Activated CD4-positive, alpha-beta memory T cell treated with anti-CD3 and anti-CD28 coated beads, Interleukin-2, amount 10 ng/mL, durations not matched to agents 7 days and 5 days (primary cell): ENCODE measurements at regions not wholly inside any gene's neighbourhood (a gene's known extent, or its start where the extent isn't known, plus 50 kb on each side); places are given as distances from the start of the nearest gene placed in this dataset.

ENCODE experiments used
- CTCF ChIA-PET: fragments of 350-600 bp; sonication (Branson Sonifier 250); formaldehyde crosslinking; loops from one replicate; lab custom pipeline; 2021; ENCODE audit warnings: antibody characterized with exemption, inconsistent platforms; lab: Charles Lee
- POLR2A ChIA-PET: fragments of 350-600 bp; sonication (Branson Sonifier 250); formaldehyde crosslinking; loops from one replicate; lab custom pipeline; 2021; ENCODE audit warnings: antibody characterized with exemption; lab: Charles Lee
- DNase-seq: peaks from one replicate; pipeline ENCODE4 v3.0.0-alpha.2; 2020
- H3K27ac Mint-ChIP-seq: one replicate; pipeline ENCODE4 v1.8.0; 2021; ENCODE audit warnings: mild to moderate bottlenecking, mixed read lengths
- H3K27me3 Mint-ChIP-seq: one replicate; pipeline ENCODE4 v1.8.0; 2021; ENCODE audit warnings: mixed read lengths
- H3K36me3 Mint-ChIP-seq: one replicate; pipeline ENCODE4 v1.8.0; 2021; ENCODE audit warnings: low read depth, mixed read lengths
- H3K4me1 Mint-ChIP-seq: one replicate; pipeline ENCODE4 v1.8.0; 2021; ENCODE audit warnings: mixed read lengths
- H3K4me3 Mint-ChIP-seq: one replicate; pipeline ENCODE4 v1.8.0; 2021; ENCODE audit warnings: mild to moderate bottlenecking, mixed read lengths
- H3K9me3 Mint-ChIP-seq: one replicate; pipeline ENCODE4 v1.8.0; 2021; ENCODE audit warnings: mixed read lengths

GRCh38 chr5:74216012-74216411, 424.5 kb downstream of the ENC1 start:
- CTCF ChIA-PET, result no interaction called here
- Mint-ChIP-seq H3K36me3 (no peaks in the 10 kb centered on the region), H3K27ac (no peak overlapping the region), H3K27me3 (peaks cover 19% of the 10 kb centered on the region), H3K4me1 (no peaks in the 10 kb centered on the region), H3K9me3 (no peaks in the 10 kb centered on the region), H3K4me3 (no peak overlapping the region)
- no peak for DNase-seq
- POLR2A ChIA-PET, result no interaction called here

- H3K4me1 Mint-ChIP-seq, result no peaks in the 10 kb centered on the region
- POLR2A ChIA-PET, result no interaction called here
Observed at GRCh38 chr5:74212336-74212735, 428.2 kb downstream of the ENC1 start.

GRCh38 chr5:74209571-74209970, 431.0 kb downstream of the ENC1 start:
- no peak for DNase-seq
- ChIA-PET CTCF (no interaction called here), POLR2A (no interaction called here)
- no peak overlapping the region for H3K4me3 Mint-ChIP-seq
- H3K9me3 Mint-ChIP-seq, result no peaks in the 10 kb centered on the region
- H3K27me3 Mint-ChIP-seq, result peaks cover 15% of the 10 kb centered on the region
- H3K4me1 Mint-ChIP-seq, result no peaks in the 10 kb centered on the region
- no peak overlapping the region for H3K27ac Mint-ChIP-seq
- H3K36me3 Mint-ChIP-seq, result no peaks in the 10 kb centered on the region

More at GRCh38 chr5:74212336-74212735, 428.2 kb downstream of the ENC1 start:
- no peak overlapping the region for H3K4me3 Mint-ChIP-seq
- no peak overlapping the region for H3K27ac Mint-ChIP-seq
- no peaks in the 10 kb centered on the region for H3K9me3 Mint-ChIP-seq
- CTCF ChIA-PET, result no interaction called here
- H3K36me3 Mint-ChIP-seq, result no peaks in the 10 kb centered on the region
- H3K27me3 Mint-ChIP-seq, result peaks cover 22% of the 10 kb centered on the region
- no peak for DNase-seq

GRCh38 chr5:74206579-74207550, 433.7 kb downstream of the ENC1 start:
- CTCF ChIA-PET, result no interaction called here
- Mint-ChIP-seq H3K36me3 (no peaks in the 10 kb centered on the region), H3K4me3 (no peak overlapping the region), H3K9me3 (no peaks in the 10 kb centered on the region), H3K4me1 (peaks cover 6% of the 10 kb centered on the region), H3K27me3 (peaks cover 15% of the 10 kb centered on the region), H3K27ac (no peak overlapping the region)
- no peak for DNase-seq
- POLR2A ChIA-PET, result no interaction called here

GRCh38 chr5:74205767-74206578, 434.6 kb downstream of the ENC1 start:
- H3K27ac Mint-ChIP-seq, result no peak overlapping the region
- H3K27me3 Mint-ChIP-seq, result peaks cover 15% of the 10 kb centered on the region
- peaks cover 12% of the 10 kb centered on the region for H3K4me1 Mint-ChIP-seq
- POLR2A ChIA-PET, result no interaction called here
- H3K9me3 Mint-ChIP-seq, result no peaks in the 10 kb centered on the region
- H3K4me3 Mint-ChIP-seq, result no peak overlapping the region
- CTCF ChIA-PET, result no interaction called here
- DNase-seq, result no peak
- no peaks in the 10 kb centered on the region for H3K36me3 Mint-ChIP-seq

GRCh38 chr5:74201334-74202081, 439.0 kb downstream of the ENC1 start:
- CTCF ChIA-PET, result no interaction called here
- Mint-ChIP-seq H3K4me3 (no peak overlapping the region), H3K36me3 (no peaks in the 10 kb centered on the region), H3K27ac (no peak overlapping the region), H3K4me1 (peaks cover 20% of the 10 kb centered on the region), H3K9me3 (no peaks in the 10 kb centered on the region), H3K27me3 (peaks cover 4% of the 10 kb centered on the region)
- no peak for DNase-seq
- POLR2A ChIA-PET, result no interaction called here

- Mint-ChIP-seq H3K27me3 (peaks cover 8% of the 10 kb centered on the region), H3K27ac (no peak overlapping the region), H3K36me3 (no peaks in the 10 kb centered on the region), H3K4me1 (peaks cover 20% of the 10 kb centered on the region), H3K4me3 (no peak overlapping the region), H3K9me3 (no peaks in the 10 kb centered on the region)
- DNase-seq, result no peak
- ChIA-PET CTCF (no interaction called here), POLR2A (no interaction called here)
Observed at GRCh38 chr5:74200560-74200959, 440.0 kb downstream of the ENC1 start.

- H3K27ac Mint-ChIP-seq, result no peak overlapping the region
Observed at GRCh38 chr5:74199436-74200210, 440.9 kb downstream of the ENC1 start.

GRCh38 chr5:74199005-74199404, 441.5 kb downstream of the ENC1 start:
- Mint-ChIP-seq H3K9me3 (no peaks in the 10 kb centered on the region), H3K4me3 (no peak overlapping the region), H3K36me3 (no peaks in the 10 kb centered on the region), H3K4me1 (peaks cover 20% of the 10 kb centered on the region), H3K27ac (no peak overlapping the region), H3K27me3 (peaks cover 9% of the 10 kb centered on the region)
- POLR2A ChIA-PET, result no interaction called here
- DNase-seq, result no peak
- CTCF ChIA-PET, result no interaction called here

More at GRCh38 chr5:74199436-74200210, 440.9 kb downstream of the ENC1 start:
- Mint-ChIP-seq H3K4me3 (no peak overlapping the region), H3K9me3 (no peaks in the 10 kb centered on the region), H3K27me3 (peaks cover 9% of the 10 kb centered on the region), H3K36me3 (no peaks in the 10 kb centered on the region), H3K4me1 (peaks cover 20% of the 10 kb centered on the region)
- ChIA-PET CTCF (no interaction called here), POLR2A (no interaction called here)
- no peak for DNase-seq

GRCh38 chr5:74198156-74198555, 442.4 kb downstream of the ENC1 start:
- Mint-ChIP-seq H3K27me3 (peaks cover 9% of the 10 kb centered on the region), H3K4me3 (no peak overlapping the region), H3K9me3 (no peaks in the 10 kb centered on the region)

GRCh38 chr5:74196233-74196632, 444.3 kb downstream of the ENC1 start:
- H3K36me3 Mint-ChIP-seq, result no peaks in the 10 kb centered on the region
- peaks cover 14% of the 10 kb centered on the region for H3K27me3 Mint-ChIP-seq
- H3K4me1 Mint-ChIP-seq, result peaks cover 8% of the 10 kb centered on the region
- ChIA-PET POLR2A (no interaction called here), CTCF (no interaction called here)
- no peaks in the 10 kb centered on the region for H3K9me3 Mint-ChIP-seq
- H3K4me3 Mint-ChIP-seq, result no peak overlapping the region
- no peak overlapping the region for H3K27ac Mint-ChIP-seq
- DNase-seq, result no peak

More at GRCh38 chr5:74198156-74198555, 442.4 kb downstream of the ENC1 start:
- CTCF ChIA-PET, result no interaction called here
- no peaks in the 10 kb centered on the region for H3K36me3 Mint-ChIP-seq
- POLR2A ChIA-PET, result no interaction called here
- peaks cover 20% of the 10 kb centered on the region for H3K4me1 Mint-ChIP-seq
- H3K27ac Mint-ChIP-seq, result no peak overlapping the region
- DNase-seq, result no peak

GRCh38 chr5:74194196-74194595, 446.3 kb downstream of the ENC1 start:
- H3K27ac Mint-ChIP-seq, result no peak overlapping the region
- DNase-seq, result no peak
- H3K4me3 Mint-ChIP-seq, result no peak overlapping the region
- H3K4me1 Mint-ChIP-seq, result peaks cover 6% of the 10 kb centered on the region
- peaks cover 14% of the 10 kb centered on the region for H3K27me3 Mint-ChIP-seq
- H3K9me3 Mint-ChIP-seq, result no peaks in the 10 kb centered on the region
- POLR2A ChIA-PET, result no interaction called here
- no peaks in the 10 kb centered on the region for H3K36me3 Mint-ChIP-seq
- CTCF ChIA-PET, result no interaction called here
